Neural cell (in vitro differentiated cells): ENCODE measurements at regions not wholly inside any gene's neighbourhood (a gene's known extent, or its start where the extent isn't known, plus 50 kb on each side); places are given as distances from the start of the nearest gene placed in this dataset.

Experiments
- CTCF ChIP-seq: fragments of 450-650 bp; IDR thresholded peaks from 2 replicates; pipeline ENCODE4 v1.5.1; 2014; ENCODE audit warnings: antibody characterized with exemption, mild to moderate bottlenecking, moderate library complexity; ENCODE audit not compliant: poor library complexity, severe bottlenecking
- EP300 ChIP-seq: fragments of 450-650 bp; conservative IDR thresholded peaks from 2 replicates; pipeline ENCODE4 v1.6.1; 2014; ENCODE audit warnings: antibody characterized with exemption, mild to moderate bottlenecking, moderate library complexity; ENCODE audit not compliant: poor library complexity, severe bottlenecking
- EZH2 ChIP-seq: fragments of 200-600, 300-800 bp; shearing (Covaris generic), sonication (generic); IDR thresholded peaks from 2 replicates; pipeline ENCODE4 v1.6.1; 2014; ENCODE audit warnings: antibody characterized with exemption, low read length, borderline replicate concordance, mild to moderate bottlenecking; ENCODE audit not compliant: insufficient read depth, poor library complexity, severe bottlenecking
- MXI1 ChIP-seq: fragments of 450-650 bp; conservative IDR thresholded peaks from 2 replicates; pipeline ENCODE4 v1.6.1; 2014; ENCODE audit warnings: antibody characterized with exemption, mild to moderate bottlenecking; ENCODE audit not compliant: poor library complexity, severe bottlenecking
- POLR2AphosphoS5 ChIP-seq: IDR thresholded peaks from 2 replicates; pipeline ENCODE4 v1.6.1; 2012
- RAD21 ChIP-seq: fragments of 450-650 bp; conservative IDR thresholded peaks from 2 replicates; pipeline ENCODE4 v1.6.1; 2014; ENCODE audit warnings: antibody characterized with exemption, mild to moderate bottlenecking, moderate library complexity
- REST ChIP-seq: IDR thresholded peaks from 2 replicates; pipeline ENCODE4 v1.6.1; 2012; ENCODE audit warnings: borderline replicate concordance
- SMC3 ChIP-seq: fragments of 450-650 bp; conservative IDR thresholded peaks from 2 replicates; pipeline ENCODE4 v1.6.1; 2014; ENCODE audit warnings: antibody characterized with exemption, mild to moderate bottlenecking, moderate library complexity; ENCODE audit not compliant: poor library complexity
- TAF1 ChIP-seq: IDR thresholded peaks from 2 replicates; pipeline ENCODE4 v1.6.1; 2012; ENCODE audit warnings: low read depth

GRCh38 chr4:17090063-17090462, 191.6 kb upstream of the LDB2 start:
- TF ChIP-seq SMC3 (no peak), MXI1 (no peak), CTCF (no peak), RAD21 (no peak), EZH2 (no peak), TAF1 (no peak), POLR2AphosphoS5 (no peak), EP300 (no peak), REST (no peak)
